ENCODE measurements at regions not wholly inside any gene's neighbourhood (a gene's known extent, or its start where the extent isn't known, plus 50 kb on each side); places are given as distances from the start of the nearest gene placed in this dataset.

DNA sequence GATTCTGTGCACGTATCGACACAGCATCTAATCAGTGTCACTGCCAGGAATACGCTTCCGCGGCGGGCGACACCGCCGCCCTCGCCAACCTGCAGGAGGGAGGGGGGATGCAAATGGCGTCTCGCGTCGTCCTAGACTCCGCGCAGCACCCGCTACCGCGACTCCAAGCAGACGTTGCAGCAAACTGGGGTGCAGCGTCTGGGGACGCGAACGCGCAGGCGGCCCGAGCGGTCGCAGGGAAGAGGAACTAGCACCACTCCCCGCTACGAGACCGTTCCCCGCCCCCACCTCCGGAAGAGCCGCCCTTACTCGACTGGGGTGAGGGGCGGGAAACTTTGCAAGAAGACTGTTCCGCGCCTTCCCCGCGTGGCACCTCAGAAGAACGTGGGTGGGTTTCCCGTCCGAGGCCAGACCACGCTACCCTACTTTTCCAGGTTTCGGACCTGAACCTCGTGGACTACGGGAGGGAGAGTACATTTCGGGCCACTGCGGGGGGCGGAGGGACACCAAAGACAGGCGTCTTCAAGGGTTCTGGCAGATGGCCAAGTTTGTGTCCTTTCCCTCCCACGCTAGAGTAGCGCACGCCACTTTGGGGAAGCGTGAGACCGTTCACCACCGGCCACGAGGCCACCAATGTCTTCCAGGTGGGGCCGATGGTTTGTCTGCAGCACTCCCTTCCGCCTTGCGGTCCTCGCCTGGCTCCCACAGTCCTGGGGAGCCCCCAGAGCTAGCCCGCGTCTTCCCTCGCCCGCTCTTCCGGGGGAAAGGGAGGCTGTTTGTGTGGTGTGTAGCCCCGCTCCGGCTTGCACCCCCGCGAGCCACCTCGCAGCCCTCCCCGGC, 78.0 kb upstream of the BCOR start:
- DNase-seq, result peak; percentile 80

DNA sequence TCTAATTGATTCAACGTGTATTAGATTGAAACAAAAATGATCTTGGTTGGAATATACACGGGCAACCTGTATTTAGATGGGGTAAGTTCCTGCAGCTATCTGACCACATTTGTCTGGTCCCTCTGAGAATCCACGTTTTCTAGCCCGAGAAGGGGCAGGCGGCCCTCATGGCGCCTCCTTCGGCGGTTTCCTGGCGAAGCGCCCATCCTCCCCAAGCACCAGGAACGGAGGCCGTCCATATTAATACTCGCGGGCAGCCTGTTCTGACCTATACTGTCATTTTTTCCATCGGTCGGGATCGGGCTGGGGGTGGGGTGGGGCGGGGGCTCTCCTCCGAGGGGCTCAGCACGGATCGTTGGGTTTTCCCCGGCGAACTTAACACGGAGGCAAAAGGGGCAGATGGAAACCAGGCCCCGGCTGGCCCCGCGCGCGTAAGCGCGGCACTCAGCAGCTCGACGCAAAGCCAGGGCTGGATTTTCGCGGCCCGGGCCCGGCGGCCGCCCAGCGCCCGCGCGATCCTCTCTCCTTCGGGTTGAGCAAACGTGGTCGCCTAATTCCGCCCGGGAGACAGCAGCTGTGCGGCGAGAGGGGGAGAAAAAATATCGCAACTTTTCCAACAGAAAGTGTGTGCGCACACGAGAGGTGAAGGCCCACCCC, 77.2 kb upstream of the BCOR start:
- peak; percentile 64 for DNase-seq

DNA sequence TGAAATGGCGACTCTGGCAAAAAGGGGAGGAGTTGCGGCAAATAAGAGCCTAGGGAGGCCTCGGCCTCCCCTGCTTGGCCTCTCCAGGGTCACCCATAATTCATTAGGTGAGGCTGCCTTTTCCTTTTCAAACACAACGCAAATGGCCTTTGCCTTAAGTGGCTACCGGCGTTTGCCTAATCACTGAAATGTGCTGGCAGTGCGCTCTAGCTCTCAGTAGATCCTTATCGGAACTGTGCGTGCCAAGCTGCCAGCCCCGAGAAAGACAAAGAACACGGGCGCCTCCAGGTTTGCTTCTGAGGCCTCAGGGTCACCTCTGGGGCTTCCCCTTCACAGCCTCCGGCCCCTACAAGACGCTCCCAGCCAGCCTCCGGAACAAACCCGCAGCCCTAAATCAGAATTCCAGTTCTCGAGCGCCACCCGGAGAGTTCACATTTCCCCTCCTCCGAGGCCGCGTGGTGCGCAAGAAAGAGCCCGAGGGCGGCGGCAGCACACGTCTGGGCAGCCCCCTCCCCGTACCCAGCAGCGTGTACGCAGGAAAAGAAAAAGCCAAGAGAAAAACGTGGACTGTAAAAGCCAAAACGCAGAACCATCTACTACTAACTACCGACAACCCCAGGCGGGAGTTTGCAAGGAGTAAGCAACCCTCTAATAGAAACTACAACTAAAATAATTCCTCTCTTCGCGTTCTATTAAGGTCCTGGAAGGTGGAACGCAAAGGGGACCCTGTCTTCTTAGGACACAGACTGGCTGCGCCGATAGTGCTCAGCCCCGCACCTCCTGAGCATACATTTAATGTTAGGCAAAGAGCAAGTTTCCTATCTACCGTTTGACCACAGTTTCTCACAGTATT, 76.5 kb upstream of the BCOR start:
- DNase-seq, result no peak

- no peak for DNase-seq
Measured at GRCh38 chrX:40173143-40174000, 75.6 kb upstream of the BCOR start.

- DNase-seq, result no peak
Measured at GRCh38 chrX:40172401-40173142, 74.8 kb upstream of the BCOR start.

DNA sequence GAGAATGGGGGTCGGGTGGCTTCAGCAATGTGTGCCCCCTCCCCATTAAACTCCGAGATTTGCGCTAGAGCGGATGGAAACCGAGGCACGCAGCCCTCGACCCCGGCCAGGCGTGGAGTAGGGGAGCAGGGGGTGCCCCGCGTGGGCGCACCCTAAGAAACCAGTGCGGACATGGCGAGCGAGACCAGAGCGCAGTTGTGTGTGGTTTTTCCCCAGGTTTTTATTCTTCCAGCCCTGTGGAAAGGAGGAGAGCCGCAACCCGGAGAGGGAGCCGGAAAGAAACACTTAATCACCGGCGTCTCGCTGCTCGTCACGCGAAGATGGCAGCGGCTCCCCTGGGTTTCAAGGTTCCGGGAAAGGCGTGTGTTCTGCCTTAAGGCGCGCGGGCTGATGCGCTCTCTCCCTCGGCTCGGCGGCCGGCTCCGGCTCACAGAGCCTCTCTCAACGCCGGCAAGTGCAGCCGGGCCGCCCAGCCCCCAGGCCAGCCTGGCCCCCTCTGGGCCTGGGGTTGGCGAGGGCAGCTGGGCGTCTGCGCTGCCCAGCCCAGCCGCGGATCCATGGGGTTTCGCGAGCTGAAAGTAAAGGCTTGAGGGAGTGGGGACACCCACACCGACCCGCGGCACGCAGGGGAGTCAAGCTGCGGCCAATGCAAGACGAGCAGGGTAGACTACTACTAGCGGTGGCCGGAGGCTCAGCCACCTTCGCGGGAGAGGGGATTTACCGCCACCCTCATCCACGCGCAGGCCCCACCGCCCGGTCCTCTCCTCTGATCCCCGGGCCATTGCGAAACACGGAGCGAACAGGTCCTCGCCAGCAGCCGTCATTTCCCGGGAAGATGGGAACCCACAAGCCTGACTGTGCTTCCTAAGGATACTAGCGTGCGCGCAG, 74.0 kb upstream of the BCOR start:
- no peak for DNase-seq

DNA sequence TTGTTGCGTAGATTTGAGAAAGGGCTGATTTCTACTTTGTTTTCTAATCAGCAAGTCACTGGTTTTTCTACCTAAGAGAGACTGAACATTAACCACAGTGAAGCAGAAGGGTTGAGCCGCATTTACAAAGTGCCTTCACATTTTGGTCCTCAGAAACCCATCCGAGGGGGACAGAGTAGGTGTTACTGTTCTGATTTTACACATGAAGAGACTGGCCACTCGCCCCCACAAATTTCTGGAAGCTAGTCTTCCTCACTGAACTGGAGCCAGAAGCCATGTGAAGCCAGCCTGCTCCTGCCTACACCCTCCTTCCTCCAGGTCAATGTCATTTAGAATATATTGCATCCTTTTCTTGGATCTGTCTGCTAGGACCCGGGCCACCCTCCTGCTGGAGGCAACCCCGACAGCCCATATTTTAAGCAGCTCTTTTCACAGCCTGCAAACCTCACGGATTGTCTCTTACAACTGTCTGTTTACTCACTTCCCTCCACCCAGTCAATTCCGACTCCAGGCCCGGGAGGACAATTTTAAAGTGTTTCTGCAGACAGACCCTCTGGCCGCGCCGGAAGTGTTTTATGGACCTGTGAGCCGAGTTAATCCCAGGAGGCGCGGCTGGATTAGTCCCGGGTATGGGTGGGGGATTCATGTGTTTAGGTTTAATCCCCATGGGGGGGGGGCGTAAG, 73.2 kb upstream of the BCOR start:
- no peak for DNase-seq

DNA sequence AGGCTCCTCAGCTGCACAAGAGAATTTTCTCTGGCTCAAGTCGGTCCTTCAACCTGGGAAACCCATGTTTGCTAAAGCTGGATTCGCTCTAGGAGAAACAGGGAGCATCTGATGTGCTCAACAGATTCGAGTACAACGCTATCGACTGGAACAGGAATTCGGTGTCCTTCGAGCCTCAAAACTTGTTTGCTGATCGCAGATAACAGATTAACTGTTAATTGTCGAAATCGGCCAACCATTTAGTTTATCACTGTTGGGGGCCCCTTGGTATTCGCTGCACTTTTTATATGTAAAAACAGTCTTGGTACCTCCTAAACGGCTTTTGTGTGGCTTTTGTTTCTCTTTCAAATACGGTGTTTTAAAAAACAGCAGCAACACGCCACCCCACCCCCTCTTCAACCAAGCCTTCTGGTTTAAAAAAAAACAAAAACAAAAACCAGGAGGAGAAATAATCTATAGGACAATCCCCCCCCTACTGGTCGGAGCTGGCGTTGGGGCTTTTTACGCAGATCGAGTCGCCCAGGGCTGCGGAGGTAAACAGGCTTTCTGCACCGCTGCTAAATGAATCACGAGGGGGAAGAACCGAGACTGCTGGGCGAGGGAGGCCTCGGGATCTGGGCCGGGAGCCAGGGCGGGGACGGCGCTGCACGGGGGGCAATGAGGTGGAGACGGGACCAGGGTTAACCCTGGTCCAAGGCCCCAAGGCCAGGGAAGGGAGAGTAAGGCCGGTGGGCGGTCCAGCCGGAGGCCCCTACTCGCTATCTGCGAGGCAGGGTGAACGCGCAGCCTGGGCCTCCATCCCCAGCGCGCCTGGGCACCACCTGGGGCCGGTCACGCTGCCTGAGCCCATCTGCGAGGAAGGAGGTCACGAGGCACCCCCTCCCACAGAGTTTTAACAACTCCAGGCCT, 71.7 kb upstream of the BCOR start:
- peak; percentile 35 for DNase-seq

- no peak for DNase-seq
Measured at GRCh38 chrX:40168480-40169011, 70.8 kb upstream of the BCOR start.

DNA sequence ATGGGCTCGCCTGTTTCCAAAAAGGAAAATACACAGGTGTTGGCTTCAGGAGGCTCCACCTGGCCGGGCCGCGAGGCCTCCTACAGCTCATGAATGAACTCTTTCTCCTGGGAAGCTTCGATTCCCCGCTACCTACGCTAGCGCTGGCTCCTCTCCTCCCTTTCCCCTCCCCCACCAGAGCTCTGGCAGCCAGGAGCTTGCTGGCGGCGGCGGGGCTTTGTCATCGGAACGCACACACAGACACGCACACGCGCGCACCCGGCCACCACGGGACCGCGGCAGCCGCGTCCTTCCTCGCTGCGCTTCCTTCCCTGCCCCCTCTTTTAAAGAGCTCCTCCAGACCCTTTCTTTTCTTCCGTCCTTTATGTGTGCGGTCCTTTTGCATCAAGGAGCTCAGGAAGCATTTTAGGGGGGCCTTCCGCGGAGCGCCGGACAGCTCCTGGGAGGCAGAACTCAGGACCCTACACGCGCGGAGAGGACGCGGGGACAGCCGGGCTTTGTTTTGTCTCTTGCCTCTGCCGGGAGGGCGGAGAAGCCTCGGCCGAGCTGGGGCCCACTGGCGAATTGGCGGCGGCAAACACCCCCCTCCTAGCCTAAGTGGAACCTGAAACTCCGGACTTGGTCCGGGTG, 70.2 kb upstream of the BCOR start:
- no peak for DNase-seq

DNA sequence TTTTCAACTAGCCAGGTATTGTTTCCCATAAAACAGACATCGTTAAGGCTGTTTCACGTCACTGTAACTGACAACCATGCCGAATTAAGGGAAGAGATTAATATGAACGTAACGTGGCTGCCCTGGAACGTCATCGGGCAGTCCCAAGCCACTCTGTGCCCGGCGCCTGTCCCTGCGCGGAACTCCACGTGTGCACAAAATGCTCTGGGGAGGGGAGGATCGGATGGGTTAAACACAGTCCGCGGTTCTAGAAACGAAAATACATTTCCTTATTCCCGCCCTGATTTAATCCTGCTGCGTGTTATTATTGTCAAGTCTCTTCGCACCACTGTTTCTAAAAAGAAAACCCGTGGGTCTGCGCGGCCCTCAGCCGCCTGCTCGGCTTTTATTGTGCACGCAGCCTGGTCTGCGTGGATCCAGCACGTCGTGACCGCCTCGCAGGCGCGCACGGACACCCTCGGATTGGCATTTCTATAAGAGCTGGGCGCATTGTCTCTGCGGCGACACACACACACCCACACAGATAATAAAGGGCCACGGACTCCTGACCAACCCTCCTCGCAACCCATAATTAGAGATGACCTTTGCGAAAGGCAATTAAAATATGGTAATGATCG, 69.6 kb upstream of the BCOR start:
- DNase-seq, result no peak

DNA sequence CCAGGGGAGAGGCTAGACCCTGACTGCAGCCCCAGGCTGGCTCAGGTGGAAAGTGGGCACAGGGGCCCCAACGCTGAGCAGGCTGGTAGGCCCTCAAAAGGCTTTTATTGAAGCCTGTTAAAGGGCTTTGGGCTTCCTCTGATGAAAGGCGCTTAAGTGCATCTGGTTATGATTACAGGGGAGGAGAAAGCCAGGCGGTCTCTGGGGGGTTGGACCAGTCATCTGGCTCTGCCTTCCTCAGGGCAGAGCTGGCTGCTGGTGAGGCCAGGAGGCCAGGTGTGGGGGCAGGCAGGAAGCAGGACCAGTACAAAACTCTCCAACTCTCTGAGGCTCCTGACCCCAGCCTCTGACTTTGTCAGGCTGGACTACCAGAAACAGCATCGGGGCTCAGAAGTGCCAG, 68.8 kb upstream of the BCOR start:
- no peak for DNase-seq

- DNase-seq, result no peak
Measured at GRCh38 chrX:40165861-40166260, 68.1 kb upstream of the BCOR start.

GRCh38 chrX:40165206-40165605, 67.4 kb upstream of the BCOR start:
- no peak for DNase-seq

DNA sequence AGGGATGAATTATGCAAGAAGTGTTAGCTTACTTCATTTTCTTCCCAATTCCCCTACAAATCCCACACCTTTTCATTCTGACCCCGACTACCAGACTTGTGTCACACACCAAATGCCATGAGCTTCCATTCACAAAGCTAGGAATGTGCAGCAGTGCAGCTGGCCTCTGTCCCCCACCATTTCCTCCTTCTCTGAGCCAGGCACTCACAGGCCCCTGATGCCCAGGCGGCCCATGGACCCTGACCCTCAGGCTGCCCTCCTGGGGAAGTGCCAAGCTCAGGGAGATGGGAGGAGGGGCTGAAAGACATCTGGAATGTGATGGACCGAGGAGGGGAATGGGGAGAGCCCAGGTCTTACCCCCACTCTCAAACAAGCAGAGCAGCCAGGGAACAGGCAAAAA, 67.0 kb upstream of the BCOR start:
- no peak for DNase-seq

GRCh38 chrX:40158036-40158706, 60.4 kb upstream of the BCOR start:
- DNase-seq, result peak; percentile 35

All from NCI-H2107 (cell line).